Neural crest cell (in vitro differentiated cells): ENCODE measurements at regions not wholly inside any gene's neighbourhood (a gene's known extent, or its start where the extent isn't known, plus 50 kb on each side); places are given as distances from the start of the nearest gene placed in this dataset.
A peak's percentile ranks its signal among the peaks of the same experiment; 100 is the strongest.

Source experiments
- DNase-seq: peaks from one replicate; pipeline ENCODE4 v3.0.0; 2021; ENCODE audit warnings: low read depth, mixed read lengths, low spot score
- H3K27ac Mint-ChIP-seq: one replicate; pipeline ENCODE4 v1.8.0; 2021; ENCODE audit warnings: mild to moderate bottlenecking, mixed read lengths; ENCODE audit not compliant: unreplicated experiment
- H3K27me3 Mint-ChIP-seq: 2 replicates; pipeline ENCODE4 v1.8.0; 2021; ENCODE audit warnings: low read depth, mild to moderate bottlenecking, mixed read lengths
- H3K36me3 Mint-ChIP-seq: 2 replicates; pipeline ENCODE4 v1.8.0; 2021; ENCODE audit warnings: low read depth, mild to moderate bottlenecking, mixed read lengths
- H3K4me1 Mint-ChIP-seq: 2 replicates; pipeline ENCODE4 v1.8.0; 2021; ENCODE audit warnings: mixed read lengths
- H3K4me3 Mint-ChIP-seq: one replicate; pipeline ENCODE4 v1.8.0; 2021; ENCODE audit warnings: mild to moderate bottlenecking, mixed read lengths
- H3K9me3 Mint-ChIP-seq: 2 replicates; pipeline ENCODE4 v1.8.0; 2021; ENCODE audit warnings: mixed read lengths
- CTCF ChIP-seq: fragments of 200-600 bp; sonication (generic); conservative IDR thresholded peaks from 2 replicates; pipeline ENCODE4 v1.5.0; 2021; ENCODE audit warnings: antibody characterized with exemption, mild to moderate bottlenecking

- DNase-seq, result no peak
- TF ChIP-seq CTCF, result no peak
- Mint-ChIP-seq H3K27ac (no peak overlapping the region), H3K36me3 (peaks cover 4% of the 10 kb centered on the region), H3K4me3 (no peak overlapping the region), H3K27me3 (peaks cover 3% of the 10 kb centered on the region), H3K9me3 (peaks cover 4% of the 10 kb centered on the region), H3K4me1 (peaks cover 4% of the 10 kb centered on the region)
Measured at GRCh38 chr17:15101175-15101574, 164.0 kb downstream of the PMP22 start.

- no peak for DNase-seq
- TF ChIP-seq CTCF, result no peak
- no peak overlapping the region for H3K4me3 Mint-ChIP-seq
Measured at GRCh38 chr17:15096511-15096910, 168.6 kb downstream of the PMP22 start.

GRCh38 chr17:15095935-15096334 is 169.2 kb downstream of the PMP22 start:
- no peak for TF ChIP-seq CTCF
- Mint-ChIP-seq H3K27ac (no peak overlapping the region), H3K4me3 (no peak overlapping the region), H3K9me3 (peaks cover 4% of the 10 kb centered on the region), H3K4me1 (peaks cover 4% of the 10 kb centered on the region), H3K36me3 (peaks cover 4% of the 10 kb centered on the region), H3K27me3 (peaks cover 3% of the 10 kb centered on the region)
- no peak for DNase-seq

More at GRCh38 chr17:15096511-15096910, 168.6 kb downstream of the PMP22 start:
- H3K36me3 Mint-ChIP-seq, result peaks cover 4% of the 10 kb centered on the region
- H3K27me3 Mint-ChIP-seq, result peaks cover 3% of the 10 kb centered on the region
- peaks cover 4% of the 10 kb centered on the region for H3K4me1 Mint-ChIP-seq
- no peak overlapping the region for H3K27ac Mint-ChIP-seq
- H3K9me3 Mint-ChIP-seq, result peaks cover 4% of the 10 kb centered on the region

- no peak for DNase-seq
- Mint-ChIP-seq H3K4me3 (no peak overlapping the region), H3K4me1 (peaks cover 4% of the 10 kb centered on the region), H3K27ac (no peak overlapping the region), H3K36me3 (no peaks in the 10 kb centered on the region), H3K9me3 (no peaks in the 10 kb centered on the region), H3K27me3 (no peaks in the 10 kb centered on the region)
- TF ChIP-seq CTCF, result no peak
Measured at GRCh38 chr17:15092762-15093161, 172.4 kb downstream of the PMP22 start.

- no peaks in the 10 kb centered on the region for H3K9me3 Mint-ChIP-seq
- H3K4me3 Mint-ChIP-seq, result no peak overlapping the region
- no peak for DNase-seq
- H3K27me3 Mint-ChIP-seq, result no peaks in the 10 kb centered on the region
- H3K4me1 Mint-ChIP-seq, result peaks cover 4% of the 10 kb centered on the region
- no peak for TF ChIP-seq CTCF
- H3K36me3 Mint-ChIP-seq, result no peaks in the 10 kb centered on the region
- no peak overlapping the region for H3K27ac Mint-ChIP-seq
Measured at GRCh38 chr17:15092261-15092660, 172.9 kb downstream of the PMP22 start.

GRCh38 chr17:15091825-15092224 is 173.3 kb downstream of the PMP22 start:
- H3K27me3 Mint-ChIP-seq, result no peaks in the 10 kb centered on the region
- peak; percentile 43 for TF ChIP-seq CTCF
- H3K9me3 Mint-ChIP-seq, result no peaks in the 10 kb centered on the region
- H3K27ac Mint-ChIP-seq, result no peak overlapping the region
- H3K36me3 Mint-ChIP-seq, result no peaks in the 10 kb centered on the region
- peaks cover 5% of the 10 kb centered on the region for H3K4me1 Mint-ChIP-seq
- H3K4me3 Mint-ChIP-seq, result no peak overlapping the region
- no peak for DNase-seq
